Ovary (tissue), 7 donors: ENCODE measurements at regions not wholly inside any gene's neighbourhood (a gene's known extent, or its start where the extent isn't known, plus 50 kb on each side); places are given as distances from the start of the nearest gene placed in this dataset.

Experiments
- DNase-seq, 5 donors: peaks; one replicate each; pipeline ENCODE4 v3.0.0-alpha.2; 2019 to 2020
- H3K27ac ChIP-seq, 2 donors: fragments of 200-600 bp; one replicate each; pipeline versions ENCODE4 v1.5.1 to v1.8.0; 2019 to 2022
- H3K27me3 ChIP-seq: fragments of 200-600 bp; one replicate; pipeline ENCODE4 v1.8.0; 2022
- H3K36me3 ChIP-seq: fragments of 200-600 bp; sonication (generic); one replicate; pipeline ENCODE4 v1.5.1; 2019
- H3K4me1 ChIP-seq: one replicate; pipeline ENCODE4 v1.8.1; 2013; ENCODE audit warnings: mild to moderate bottlenecking, moderate library complexity; ENCODE audit not compliant: insufficient read depth
- H3K4me3 ChIP-seq: fragments of 200-600 bp; sonication (generic); one replicate; pipeline ENCODE4 v1.5.1; 2017
- H3K9me3 ChIP-seq, 2 donors: fragments of 200-600 bp in 1 of 2; sonication (generic) in 1 of 2; one replicate each; pipeline versions ENCODE4 v1.5.1 to v1.8.1; 2013 to 2019; ENCODE audit warnings: mild to moderate bottlenecking in 1 of 2, moderate library complexity in 1 of 2
- CTCF ChIP-seq, 3 donors: fragments of 450-650 bp in 2 of 3; fragments of 200-600 bp in 1 of 3; IDR thresholded peaks; one replicate each; pipeline versions ENCODE4 v1.5.1 to v1.8.0; 2016 to 2022; ENCODE audit warnings: antibody characterized with exemption in 3 of 3, mild to moderate bottlenecking in 1 of 3
- EP300 ChIP-seq: sonication (generic); formaldehyde crosslinking; IDR thresholded peaks from one replicate; pipeline ENCODE4 v1.6.1; 2017; ENCODE audit warnings: antibody characterized with exemption
- POLR2A ChIP-seq: fragments of 450-650 bp; IDR thresholded peaks from one replicate; pipeline ENCODE4 v1.6.1; 2017; ENCODE audit warnings: antibody characterized with exemption, mild to moderate bottlenecking, moderate library complexity
- WGBS, 3 donors: extraction: QIAGEN DNeasy Blood & Tissue Kit in 1 of 3; methylation state at CpG; one replicate each; pipeline versions ENCODE4 v1.1.5 to v1.1.7; 2013 to 2017; 5-methylcytosine and 5-hydroxymethylcytosine counted together
- intact Hi-C, 4 donors: fragments of 100-400 bp; cut with DNase I; formaldehyde crosslinking; loops; one replicate each; pipeline versions ENCODE4 v1.11.0 to v1.15.1; 2022 to 2023
- donor health status: DM: no; HTN: no; CAD: no; lungs with moderate emphysema.
- donor health status: DM: no; HTN: no; CAD: no.
- donor health status: Bipolar disorder and iron deficiency.
- donor health status: DM: no; HTN: no; CAD: no.
- donor health status: DM: yes; HTN: yes; CAD: no.

GRCh38 chr3:117644203-117644602 lies 934.6 kb downstream of the TUSC7 start:
- Histone ChIP-seq H3K4me1 (no peaks in the 10 kb centered on the region), H3K9me3 (no peaks in the 10 kb centered on the region), H3K27me3 (no peaks in the 10 kb centered on the region), H3K27ac (no peak overlapping the region), H3K36me3 (no peaks in the 10 kb centered on the region), H3K4me3 (no peak overlapping the region)
- intact Hi-C loops, result no loop called here
- no peak for TF ChIP-seq CTCF (IDR thresholded peaks at IDR 0.05)
- TF ChIP-seq POLR2A, result no peak
- no peak for TF ChIP-seq EP300
- no peak for DNase-seq

- DNase-seq, result no peak
- no peak for TF ChIP-seq CTCF (IDR thresholded peaks at IDR 0.05)
- TF ChIP-seq EP300, result no peak
- no peak for TF ChIP-seq POLR2A
- no peaks in the 10 kb centered on the region for H3K27me3 ChIP-seq
- no peaks in the 10 kb centered on the region for H3K9me3 ChIP-seq
- no peak overlapping the region for H3K27ac ChIP-seq
- WGBS, 3 donors, result 90 to 96% (median 90%) methylated on average over 4 of the region's 4 CpGs
- H3K4me1 ChIP-seq, result no peaks in the 10 kb centered on the region
- H3K4me3 ChIP-seq, result no peak overlapping the region
- no peaks in the 10 kb centered on the region for H3K36me3 ChIP-seq
- intact Hi-C loops, result no loop called here
These were observed 936.1 kb downstream of the TUSC7 start for GRCh38 chr3:117645561-117646242.

- Histone ChIP-seq H3K27me3 (no peaks in the 10 kb centered on the region), H3K9me3 (no peaks in the 10 kb centered on the region), H3K4me3 (no peak overlapping the region), H3K36me3 (no peaks in the 10 kb centered on the region), H3K27ac (no peak overlapping the region), H3K4me1 (no peaks in the 10 kb centered on the region)
- WGBS, 3 donors, result 79 to 91% (median 83%) methylated on average over 2 of the region's 2 CpGs
- TF ChIP-seq CTCF (IDR thresholded peaks at IDR 0.05) (no peak), POLR2A (no peak), EP300 (no peak)
- intact Hi-C loops, result no loop called here
- no peak for DNase-seq
These were observed 937.9 kb downstream of the TUSC7 start for GRCh38 chr3:117647435-117647834.

GRCh38 chr3:117651246-117651645 lies 941.7 kb downstream of the TUSC7 start:
- no peak overlapping the region for H3K4me3 ChIP-seq
- no peak for DNase-seq
- intact Hi-C loops, result no loop called here
- TF ChIP-seq EP300, result no peak
- no peak for TF ChIP-seq POLR2A
- no peak for TF ChIP-seq CTCF (IDR thresholded peaks at IDR 0.05)
- H3K9me3 ChIP-seq, result no peaks in the 10 kb centered on the region
- H3K27ac ChIP-seq, result no peak overlapping the region
- 3 to 16% (median 6%) methylated on average over 3 of the region's 3 CpGs for WGBS, 3 donors
- no peaks in the 10 kb centered on the region for H3K36me3 ChIP-seq
- H3K27me3 ChIP-seq, result no peaks in the 10 kb centered on the region
- H3K4me1 ChIP-seq, result no peaks in the 10 kb centered on the region
